ENCODE measurements at regions not wholly inside any gene's neighbourhood (a gene's known extent, or its start where the extent isn't known, plus 50 kb on each side); places are given as distances from the start of the nearest gene placed in this dataset.
"Not testable (repeated sequence)": the region's sequence is repeated elsewhere in the genome, so short reads cannot be mapped to it uniquely, and the experiment has no call there.

GRCh38 chr6:4664911-4665310, 111.3 kb upstream of the CDYL start:
- ATAC-seq (ENCODE audit: low read depth) (no peak), DNase-seq (ENCODE audit: low spot score) (no peak)
- Histone ChIP-seq H3K27me3 (ENCODE audit: insufficient read depth, poor library complexity, severe bottlenecking) (no peaks in the 10 kb centered on the region), H3K36me3 (ENCODE audit: low read depth) (no peaks in the 10 kb centered on the region), H3K4me1 (ENCODE audit: insufficient read depth, poor library complexity, severe bottlenecking) (peaks cover 6% of the 10 kb centered on the region), H3K9me3 (ENCODE audit: severe bottlenecking) (no peaks in the 10 kb centered on the region), H3K27ac (ENCODE audit: poor library complexity, severe bottlenecking) (no peak overlapping the region), H3K4me3 (ENCODE audit: severe bottlenecking) (no peak overlapping the region)
- no peak for TF ChIP-seq CTCF (IDR thresholded peaks at IDR 0.05; ENCODE audit: poor library complexity, severe bottlenecking)

- ATAC-seq (ENCODE audit: low read depth) (no peak), DNase-seq (ENCODE audit: low spot score) (no peak)
- no peak for TF ChIP-seq CTCF (IDR thresholded peaks at IDR 0.05; ENCODE audit: poor library complexity, severe bottlenecking)
- H3K27me3 ChIP-seq (ENCODE audit: insufficient read depth, poor library complexity, severe bottlenecking) = no peaks in the 10 kb centered on the region
- H3K4me1 ChIP-seq (ENCODE audit: insufficient read depth, poor library complexity, severe bottlenecking) = peaks cover 6% of the 10 kb centered on the region
- no peaks in the 10 kb centered on the region for H3K36me3 ChIP-seq (ENCODE audit: low read depth)
- H3K27ac ChIP-seq (ENCODE audit: poor library complexity, severe bottlenecking) = no peak overlapping the region
- no peaks in the 10 kb centered on the region for H3K9me3 ChIP-seq (ENCODE audit: severe bottlenecking)
- H3K4me3 ChIP-seq (ENCODE audit: severe bottlenecking) = no peak overlapping the region
These were observed 112.0 kb upstream of the CDYL start for GRCh38 chr6:4664117-4664626.

DNA sequence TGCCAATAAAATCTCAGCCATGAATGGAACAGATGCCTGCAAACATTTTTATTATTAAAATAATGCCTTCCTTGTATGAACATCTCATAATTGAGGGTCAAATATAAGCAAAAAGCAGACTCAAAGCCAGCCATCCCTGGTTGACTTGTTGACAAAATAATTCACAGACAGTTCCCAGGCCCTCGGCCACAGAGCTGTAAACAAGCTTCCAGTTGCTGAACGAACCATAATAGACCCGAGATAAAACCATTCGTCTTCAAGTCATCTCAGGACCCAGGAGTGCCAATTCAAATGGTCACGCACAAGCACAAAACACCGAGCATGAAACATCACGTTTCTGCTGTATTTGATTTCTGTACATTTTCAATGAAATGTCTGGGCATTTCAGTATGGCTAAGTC, 113.3 kb upstream of the CDYL start:
- no peak for TF ChIP-seq CTCF (IDR thresholded peaks at IDR 0.05; ENCODE audit: poor library complexity, severe bottlenecking)
- Histone ChIP-seq H3K4me3 (ENCODE audit: severe bottlenecking) (no peak overlapping the region), H3K27ac (ENCODE audit: poor library complexity, severe bottlenecking) (no peak overlapping the region), H3K27me3 (ENCODE audit: insufficient read depth, poor library complexity, severe bottlenecking) (no peaks in the 10 kb centered on the region), H3K4me1 (ENCODE audit: insufficient read depth, poor library complexity, severe bottlenecking) (peaks cover 6% of the 10 kb centered on the region), H3K9me3 (ENCODE audit: severe bottlenecking) (no peaks in the 10 kb centered on the region), H3K36me3 (ENCODE audit: low read depth) (no peaks in the 10 kb centered on the region)
- ATAC-seq (ENCODE audit: low read depth) (no peak), DNase-seq (ENCODE audit: low spot score) (no peak)

DNA sequence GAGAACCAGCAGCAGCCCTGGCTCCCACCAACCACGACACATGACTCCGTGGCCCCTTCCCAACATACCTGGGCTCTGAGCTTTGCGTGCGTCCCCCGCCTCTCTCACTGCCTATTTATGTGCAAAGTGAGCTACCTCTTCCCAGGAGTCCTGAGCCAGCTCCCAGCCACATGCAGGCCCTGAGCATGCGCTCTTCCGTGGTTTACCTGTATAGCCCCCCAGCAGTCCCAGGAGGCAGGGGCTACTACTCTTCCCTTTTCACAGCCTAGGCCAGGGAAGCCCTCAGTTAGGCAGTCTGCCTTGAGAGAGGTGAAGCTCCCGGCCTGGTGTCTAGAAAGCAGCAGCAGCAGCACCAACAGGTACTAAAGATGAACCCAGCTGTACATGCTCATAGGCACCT, 114.8 kb upstream of the CDYL start:
- peaks cover 6% of the 10 kb centered on the region for H3K4me1 ChIP-seq (ENCODE audit: insufficient read depth, poor library complexity, severe bottlenecking)
- no peak overlapping the region for H3K4me3 ChIP-seq (ENCODE audit: severe bottlenecking)
- DNase-seq (ENCODE audit: low spot score) (no peak), ATAC-seq (ENCODE audit: low read depth) (no peak)
- H3K9me3 ChIP-seq (ENCODE audit: severe bottlenecking) = no peaks in the 10 kb centered on the region
- H3K27ac ChIP-seq (ENCODE audit: poor library complexity, severe bottlenecking) = no peak overlapping the region
- no peaks in the 10 kb centered on the region for H3K36me3 ChIP-seq (ENCODE audit: low read depth)
- no peak for TF ChIP-seq CTCF (IDR thresholded peaks at IDR 0.05; ENCODE audit: poor library complexity, severe bottlenecking)
- no peaks in the 10 kb centered on the region for H3K27me3 ChIP-seq (ENCODE audit: insufficient read depth, poor library complexity, severe bottlenecking)

GRCh38 chr6:4660377-4661321, 115.6 kb upstream of the CDYL start:
- H3K27me3 ChIP-seq (ENCODE audit: insufficient read depth, poor library complexity, severe bottlenecking) = no peaks in the 10 kb centered on the region
- TF ChIP-seq CTCF (IDR thresholded peaks at IDR 0.05; ENCODE audit: poor library complexity, severe bottlenecking) = no peak
- no peak for DNase-seq (ENCODE audit: low spot score)
- ATAC-seq (ENCODE audit: low read depth) = no peak
- no peaks in the 10 kb centered on the region for H3K9me3 ChIP-seq (ENCODE audit: severe bottlenecking)
- H3K36me3 ChIP-seq (ENCODE audit: low read depth) = no peaks in the 10 kb centered on the region
- H3K4me3 ChIP-seq (ENCODE audit: severe bottlenecking) = no peak overlapping the region
- H3K27ac ChIP-seq (ENCODE audit: poor library complexity, severe bottlenecking) = no peak overlapping the region
- peaks cover 2% of the 10 kb centered on the region for H3K4me1 ChIP-seq (ENCODE audit: insufficient read depth, poor library complexity, severe bottlenecking)

- not testable (repeated sequence) for H3K27ac ChIP-seq (ENCODE audit: poor library complexity, severe bottlenecking); DNase-seq (ENCODE audit: low spot score); H3K4me1 ChIP-seq (ENCODE audit: insufficient read depth, poor library complexity, severe bottlenecking); H3K27me3 ChIP-seq (ENCODE audit: insufficient read depth, poor library complexity, severe bottlenecking); H3K36me3 ChIP-seq (ENCODE audit: low read depth); ATAC-seq (ENCODE audit: low read depth); H3K9me3 ChIP-seq (ENCODE audit: severe bottlenecking); H3K4me3 ChIP-seq (ENCODE audit: severe bottlenecking)
These were observed 116.5 kb upstream of the CDYL start for GRCh38 chr6:4659719-4660118.

Data from RWPE2 (cell line).